ENCODE measurements at regions not wholly inside any gene's neighbourhood (a gene's known extent, or its start where the extent isn't known, plus 50 kb on each side); places are given as distances from the start of the nearest gene placed in this dataset.
"Not testable (repeated sequence)": the region's sequence is repeated elsewhere in the genome, so short reads cannot be mapped to it uniquely, and the experiment has no call there.

GRCh38 chr1:120582135-120582534, 141.6 kb upstream of the NBPF26 start:
- H3K36me3 ChIP-seq (replicated peaks; ENCODE audit: control insufficient read depth, insufficient read depth, low read length); H3K27me3 ChIP-seq (ENCODE audit: control insufficient read depth, insufficient read depth, low read length); H3K4me3 ChIP-seq (ENCODE audit: insufficient read depth, low read depth, low read length); DNase-seq: not testable (repeated sequence)

DNA sequence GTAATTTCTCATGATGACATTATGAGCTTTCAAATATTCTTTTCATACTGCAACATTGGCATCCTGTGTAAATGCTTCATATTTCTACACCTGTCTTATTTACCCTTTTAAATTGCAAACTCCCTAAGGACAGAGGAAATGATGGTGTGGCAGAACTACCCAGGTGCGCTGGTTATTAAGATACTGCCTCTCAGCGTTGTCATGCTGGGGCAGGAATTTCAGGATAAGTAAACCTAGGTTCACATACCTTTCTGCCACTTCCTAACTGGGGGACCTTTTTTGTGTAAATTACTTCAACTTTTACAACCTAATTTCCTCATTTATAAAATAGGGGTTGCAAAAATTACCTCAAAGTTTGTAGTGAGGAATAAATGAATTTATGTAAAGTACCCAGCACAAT, 137.7 kb upstream of the NBPF26 start:
- H3K4me3 ChIP-seq (ENCODE audit: insufficient read depth, low read depth, low read length); H3K36me3 ChIP-seq (replicated peaks; ENCODE audit: control insufficient read depth, insufficient read depth, low read length); H3K27me3 ChIP-seq (ENCODE audit: control insufficient read depth, insufficient read depth, low read length); DNase-seq: not testable (repeated sequence)

GRCh38 chr1:120588811-120589210, 134.9 kb upstream of the NBPF26 start:
- not testable (repeated sequence) for H3K27me3 ChIP-seq (ENCODE audit: control insufficient read depth, insufficient read depth, low read length); H3K4me3 ChIP-seq (ENCODE audit: insufficient read depth, low read depth, low read length); H3K36me3 ChIP-seq (replicated peaks; ENCODE audit: control insufficient read depth, insufficient read depth, low read length); DNase-seq

DNA sequence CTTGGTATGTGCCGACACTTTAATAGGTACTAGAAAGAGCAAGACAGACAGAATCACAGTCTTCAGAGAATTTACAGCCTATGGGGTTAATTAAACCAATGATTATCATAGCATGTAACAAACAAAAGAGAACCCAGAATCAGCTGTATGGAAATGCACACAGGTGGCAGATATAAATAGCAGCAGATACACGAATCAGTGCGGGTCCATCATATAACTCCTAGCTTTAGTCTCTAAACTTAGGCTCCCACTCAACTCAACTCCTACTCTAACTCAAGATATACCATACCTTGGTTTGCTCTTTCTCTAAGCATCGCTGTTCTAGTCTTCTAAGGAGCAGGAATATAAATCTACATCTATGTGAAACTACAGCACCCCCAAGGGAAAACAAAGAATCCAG, 132.0 kb upstream of the NBPF26 start:
- H3K27me3 ChIP-seq (ENCODE audit: control insufficient read depth, insufficient read depth, low read length); H3K4me3 ChIP-seq (ENCODE audit: insufficient read depth, low read depth, low read length); DNase-seq; H3K36me3 ChIP-seq (replicated peaks; ENCODE audit: control insufficient read depth, insufficient read depth, low read length): not testable (repeated sequence)

DNA sequence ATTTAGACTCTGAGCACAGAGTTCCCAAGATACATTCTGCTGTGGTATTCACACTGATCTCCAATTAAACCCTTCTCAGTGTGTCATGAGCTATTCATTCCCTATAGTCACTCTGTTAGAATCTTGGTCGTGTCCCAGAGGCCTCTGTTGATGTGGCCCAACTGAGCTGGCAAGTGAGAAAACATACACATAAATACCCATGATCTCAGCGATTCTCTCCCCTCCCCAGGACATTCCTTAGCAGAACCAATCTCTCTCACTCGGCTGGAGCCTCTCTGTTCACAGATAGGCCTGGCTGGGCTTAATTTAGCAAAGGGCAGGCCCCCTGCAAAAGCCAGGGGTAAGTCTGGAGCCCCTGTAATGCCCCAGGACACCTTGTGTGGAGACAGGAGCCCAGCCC, 130.8 kb upstream of the NBPF26 start:
- not testable (repeated sequence) for H3K27me3 ChIP-seq (ENCODE audit: control insufficient read depth, insufficient read depth, low read length); H3K4me3 ChIP-seq (ENCODE audit: insufficient read depth, low read depth, low read length); DNase-seq; H3K36me3 ChIP-seq (replicated peaks; ENCODE audit: control insufficient read depth, insufficient read depth, low read length)

GRCh38 chr1:120593648-120594047, 130.1 kb upstream of the NBPF26 start:
- not testable (repeated sequence) for DNase-seq; H3K4me3 ChIP-seq (ENCODE audit: insufficient read depth, low read depth, low read length); H3K27me3 ChIP-seq (ENCODE audit: control insufficient read depth, insufficient read depth, low read length); H3K36me3 ChIP-seq (replicated peaks; ENCODE audit: control insufficient read depth, insufficient read depth, low read length)

GRCh38 chr1:120598331-120598951, 125.3 kb upstream of the NBPF26 start:
- not testable (repeated sequence) for DNase-seq; H3K4me3 ChIP-seq (ENCODE audit: insufficient read depth, low read depth, low read length); H3K36me3 ChIP-seq (replicated peaks; ENCODE audit: control insufficient read depth, insufficient read depth, low read length); H3K27me3 ChIP-seq (ENCODE audit: control insufficient read depth, insufficient read depth, low read length)

DNA sequence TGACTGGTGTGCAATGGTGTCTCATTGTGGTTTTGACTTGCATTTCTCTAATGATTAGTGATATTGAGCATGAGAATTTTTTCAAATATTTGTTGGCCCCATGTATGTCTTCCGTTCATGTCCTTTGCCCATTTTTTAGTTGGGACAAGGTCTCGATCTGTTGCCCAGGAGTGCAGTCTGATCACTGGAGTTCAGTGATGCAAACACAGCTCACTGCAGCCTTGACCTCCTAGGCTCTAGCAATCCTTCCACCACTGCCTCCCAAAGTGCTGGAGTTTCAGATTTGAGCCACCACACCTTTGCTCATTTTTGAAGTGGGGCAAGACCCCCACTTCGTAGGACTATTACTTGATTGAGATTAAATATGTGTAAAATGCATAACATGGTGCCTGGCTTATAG, 124.2 kb upstream of the NBPF26 start:
- H3K36me3 ChIP-seq (replicated peaks; ENCODE audit: control insufficient read depth, insufficient read depth, low read length); DNase-seq; H3K4me3 ChIP-seq (ENCODE audit: insufficient read depth, low read depth, low read length); H3K27me3 ChIP-seq (ENCODE audit: control insufficient read depth, insufficient read depth, low read length): not testable (repeated sequence)

- H3K27me3 ChIP-seq (ENCODE audit: control insufficient read depth, insufficient read depth, low read length); H3K36me3 ChIP-seq (replicated peaks; ENCODE audit: control insufficient read depth, insufficient read depth, low read length); H3K4me3 ChIP-seq (ENCODE audit: insufficient read depth, low read depth, low read length); DNase-seq: not testable (repeated sequence)
Observed at GRCh38 chr1:120600442-120601041, 123.2 kb upstream of the NBPF26 start.

GRCh38 chr1:120607882-120608281, 115.9 kb upstream of the NBPF26 start:
- not testable (repeated sequence) for H3K4me3 ChIP-seq (ENCODE audit: insufficient read depth, low read depth, low read length); H3K36me3 ChIP-seq (replicated peaks; ENCODE audit: control insufficient read depth, insufficient read depth, low read length)

GRCh38 chr1:120608314-120609014, 115.3 kb upstream of the NBPF26 start:
- not testable (repeated sequence) for DNase-seq; H3K27me3 ChIP-seq (ENCODE audit: control insufficient read depth, insufficient read depth, low read length); H3K4me3 ChIP-seq (ENCODE audit: insufficient read depth, low read depth, low read length); H3K36me3 ChIP-seq (replicated peaks; ENCODE audit: control insufficient read depth, insufficient read depth, low read length)

More at GRCh38 chr1:120607882-120608281, 115.9 kb upstream of the NBPF26 start:
- H3K27me3 ChIP-seq (ENCODE audit: control insufficient read depth, insufficient read depth, low read length); DNase-seq: not testable (repeated sequence)

DNA sequence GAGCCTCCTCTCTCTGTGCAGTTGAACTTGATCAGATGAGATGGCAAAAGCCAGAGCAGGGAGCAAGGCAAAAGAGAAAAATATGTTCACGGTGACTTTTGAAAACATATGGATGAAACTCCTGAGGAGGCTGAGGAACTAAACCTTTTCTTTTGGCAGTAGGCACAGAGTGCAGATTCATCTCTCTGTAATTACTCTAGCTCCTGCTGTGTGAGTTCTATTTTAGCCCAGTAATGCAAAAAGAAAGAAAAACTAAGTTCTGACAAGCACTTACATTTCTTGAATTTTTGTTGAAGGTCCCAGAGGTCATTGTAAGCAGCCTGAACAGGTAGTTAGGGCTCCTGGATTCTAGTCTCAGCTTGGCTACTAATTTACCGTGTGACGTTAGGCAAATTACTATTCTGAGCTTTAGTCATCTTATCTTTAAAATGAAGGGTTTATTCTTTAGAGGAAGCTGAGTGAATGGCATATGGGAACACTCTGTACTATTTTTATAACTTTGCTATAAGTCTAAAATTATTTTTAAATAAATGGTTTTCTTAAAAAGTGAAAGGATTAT, 114.7 kb upstream of the NBPF26 start:
- not testable (repeated sequence) for H3K4me3 ChIP-seq (ENCODE audit: insufficient read depth, low read depth, low read length); H3K36me3 ChIP-seq (replicated peaks; ENCODE audit: control insufficient read depth, insufficient read depth, low read length); DNase-seq; H3K27me3 ChIP-seq (ENCODE audit: control insufficient read depth, insufficient read depth, low read length)

GRCh38 chr1:120609834-120610233, 113.9 kb upstream of the NBPF26 start:
- H3K27me3 ChIP-seq (ENCODE audit: control insufficient read depth, insufficient read depth, low read length); DNase-seq; H3K36me3 ChIP-seq (replicated peaks; ENCODE audit: control insufficient read depth, insufficient read depth, low read length); H3K4me3 ChIP-seq (ENCODE audit: insufficient read depth, low read depth, low read length): not testable (repeated sequence)

GRCh38 chr1:120614931-120615639, 108.7 kb upstream of the NBPF26 start:
- H3K4me3 ChIP-seq (ENCODE audit: insufficient read depth, low read depth, low read length); H3K36me3 ChIP-seq (replicated peaks; ENCODE audit: control insufficient read depth, insufficient read depth, low read length); H3K27me3 ChIP-seq (ENCODE audit: control insufficient read depth, insufficient read depth, low read length); DNase-seq: not testable (repeated sequence)

All from H7 (cell line).